IPS-NIHi7 (cell line): ENCODE measurements at regions not wholly inside any gene's neighbourhood (a gene's known extent, or its start where the extent isn't known, plus 50 kb on each side); places are given as distances from the start of the nearest gene placed in this dataset.
"Not testable (repeated sequence)": the region's sequence is repeated elsewhere in the genome, so short reads cannot be mapped to it uniquely, and the experiment has no call there.

ENCODE experiments used
- DNase-seq: peaks from one replicate; pipeline ENCODE4 v3.0.0; 2012; ENCODE audit warnings: mixed read lengths; ENCODE audit errors: extremely low spot score

- no peak for DNase-seq
Measured at GRCh38 chr1:47660622-47661021, 222.8 kb downstream of the FOXD2 start.

- DNase-seq = no peak
Measured at GRCh38 chr1:47661040-47661439, 223.2 kb downstream of the FOXD2 start.

DNA sequence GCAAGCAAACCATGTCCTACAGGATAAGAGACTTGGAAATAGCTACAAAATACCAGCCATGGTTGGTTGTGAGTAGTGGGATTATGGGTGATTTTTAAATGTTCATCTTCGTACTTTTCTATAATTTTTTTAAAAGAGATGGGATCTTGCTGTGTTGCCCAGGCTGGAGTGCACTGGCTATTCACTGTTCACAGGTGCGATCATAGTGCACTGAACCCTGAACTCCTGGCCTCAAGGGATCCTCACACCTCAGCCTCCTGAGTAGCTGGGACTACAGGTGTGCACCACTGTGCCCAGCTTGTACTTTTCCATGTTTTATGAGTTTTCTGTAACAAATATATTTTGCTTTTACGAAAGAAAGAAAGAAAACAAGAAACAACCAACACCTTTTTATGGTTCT lies 224.2 kb downstream of the FOXD2 start:
- no peak for DNase-seq

GRCh38 chr1:47663286-47663685 lies 225.4 kb downstream of the FOXD2 start:
- no peak for DNase-seq

- DNase-seq = no peak
Measured at GRCh38 chr1:47664356-47664755, 226.5 kb downstream of the FOXD2 start.

DNA sequence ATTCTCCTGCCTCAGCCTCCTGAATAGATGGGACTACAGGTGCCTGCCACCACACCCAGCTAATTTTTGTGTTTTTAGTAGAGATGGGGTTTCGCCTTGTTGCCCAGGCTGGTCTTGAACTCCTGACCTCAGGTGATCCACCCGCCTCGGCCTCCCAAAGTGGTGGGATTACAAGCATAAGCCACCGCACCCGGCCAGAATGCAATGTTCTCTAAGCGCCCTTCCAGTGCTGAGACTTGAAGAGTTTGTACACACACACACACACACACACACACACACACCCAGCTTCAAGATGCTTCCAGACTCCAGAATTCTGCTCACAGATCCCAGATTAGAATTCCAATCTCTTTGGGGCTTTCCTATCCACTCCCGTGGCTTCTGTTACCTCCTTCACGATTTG lies 227.1 kb downstream of the FOXD2 start:
- not testable (repeated sequence) for DNase-seq

DNA sequence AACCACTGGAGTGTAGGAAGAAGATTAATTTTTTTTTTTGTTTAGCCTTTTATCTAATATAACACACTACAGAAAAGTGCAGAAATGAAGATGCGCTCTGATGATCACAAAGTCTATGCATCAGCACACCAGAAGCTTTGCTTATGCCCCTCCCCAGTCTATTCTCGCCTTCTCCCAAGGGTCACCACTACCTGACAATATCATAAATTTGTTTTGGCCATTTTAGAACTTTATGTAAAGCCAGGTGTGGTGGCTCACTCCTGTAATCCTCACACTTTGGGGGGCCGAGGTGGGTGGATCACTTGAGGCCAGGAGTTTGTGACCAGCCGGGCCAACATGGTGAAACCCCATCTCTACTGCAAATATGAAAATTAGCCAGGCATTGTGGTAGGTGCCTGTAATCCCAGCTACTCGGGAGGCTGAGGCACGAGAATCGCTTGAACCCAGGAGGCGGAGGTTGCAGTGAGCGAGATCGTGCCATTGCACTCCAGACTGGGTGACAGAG lies 231.3 kb downstream of the FOXD2 start:
- no peak for DNase-seq

- no peak for DNase-seq
Measured at GRCh38 chr1:47672622-47673021, 234.8 kb downstream of the FOXD2 start.

- DNase-seq = no peak
Measured at GRCh38 chr1:47674189-47674588, 236.3 kb downstream of the FOXD2 start.

DNA sequence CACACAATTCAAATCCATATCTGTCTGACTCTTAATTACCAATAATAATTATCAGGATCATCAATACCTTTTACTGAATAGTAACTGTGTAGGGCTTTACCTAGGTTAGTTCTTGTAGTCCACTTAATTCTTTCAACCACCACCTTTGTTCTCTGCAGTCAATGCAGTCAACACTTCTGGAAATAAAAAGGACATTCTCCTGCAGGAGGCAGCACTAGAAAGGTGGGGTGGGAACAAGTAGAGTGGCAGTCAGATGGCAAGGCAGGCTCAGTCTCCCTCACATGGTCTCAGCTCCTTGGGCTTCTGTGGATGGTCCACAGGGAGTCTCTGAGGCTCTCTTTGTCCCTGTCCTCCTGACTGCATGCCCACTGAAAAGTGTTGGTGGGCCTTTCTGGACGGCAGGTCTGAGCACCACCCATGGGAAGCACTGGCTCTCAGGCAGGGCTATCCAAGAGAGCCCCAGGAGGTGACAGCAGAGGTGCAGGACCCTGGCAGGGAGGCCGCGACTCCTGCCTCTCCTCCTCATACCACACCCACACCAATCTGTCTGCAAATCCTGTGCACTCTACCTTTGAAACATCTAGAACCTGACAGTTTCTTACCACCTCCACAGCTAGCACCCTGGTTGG lies 237.3 kb downstream of the FOXD2 start:
- no peak for DNase-seq

GRCh38 chr1:47675721-47676120 lies 237.9 kb downstream of the FOXD2 start:
- no peak for DNase-seq

DNA sequence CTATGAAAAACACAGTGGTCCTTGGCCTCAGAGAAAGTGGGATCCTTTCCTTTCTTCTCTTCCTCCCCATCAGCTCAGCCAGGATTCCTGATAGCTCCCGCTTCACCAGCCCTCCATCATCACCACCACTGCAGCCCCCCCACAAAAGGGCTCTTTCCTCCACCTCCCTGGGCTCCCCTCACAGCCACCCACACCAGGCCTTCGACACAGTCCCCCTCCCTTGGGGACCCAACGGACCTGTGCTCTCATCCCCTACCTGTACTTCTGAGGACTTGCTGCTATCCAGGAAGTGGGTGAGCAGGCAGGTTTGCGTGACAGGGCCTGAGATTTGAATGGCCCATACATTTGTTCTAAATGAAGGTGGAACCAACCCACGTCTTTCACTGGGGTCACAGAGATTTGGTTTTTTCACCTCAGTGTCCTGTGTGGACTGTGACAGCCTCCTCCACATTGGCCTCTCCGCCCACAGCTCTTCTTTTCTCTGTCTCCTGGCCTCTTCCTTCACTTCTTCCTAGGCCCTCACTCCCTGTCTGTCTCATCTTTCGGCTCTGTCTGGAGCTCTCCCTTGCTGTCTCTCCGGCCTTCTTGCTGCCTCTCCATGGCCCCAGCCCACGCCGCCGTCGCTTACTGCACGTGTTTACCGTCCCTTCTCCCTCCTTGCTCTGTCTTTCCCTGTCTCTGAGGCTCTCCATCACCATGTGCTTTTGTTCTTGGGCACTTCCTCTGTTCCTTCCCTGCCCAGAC lies 238.6 kb downstream of the FOXD2 start:
- no peak for DNase-seq

- no peak for DNase-seq
Measured at GRCh38 chr1:47677241-47677940, 239.5 kb downstream of the FOXD2 start.

- no peak for DNase-seq
Measured at GRCh38 chr1:47678464-47678980, 240.7 kb downstream of the FOXD2 start.

GRCh38 chr1:47679301-47679791 lies 241.5 kb downstream of the FOXD2 start:
- no peak for DNase-seq

GRCh38 chr1:47679826-47680225 lies 242.0 kb downstream of the FOXD2 start:
- no peak for DNase-seq

GRCh38 chr1:47680815-47681475 lies 243.1 kb downstream of the FOXD2 start:
- no peak for DNase-seq

- no peak for DNase-seq
Measured at GRCh38 chr1:47681735-47682134, 243.9 kb downstream of the FOXD2 start.

GRCh38 chr1:47682198-47682597 lies 244.4 kb downstream of the FOXD2 start:
- no peak for DNase-seq

DNA sequence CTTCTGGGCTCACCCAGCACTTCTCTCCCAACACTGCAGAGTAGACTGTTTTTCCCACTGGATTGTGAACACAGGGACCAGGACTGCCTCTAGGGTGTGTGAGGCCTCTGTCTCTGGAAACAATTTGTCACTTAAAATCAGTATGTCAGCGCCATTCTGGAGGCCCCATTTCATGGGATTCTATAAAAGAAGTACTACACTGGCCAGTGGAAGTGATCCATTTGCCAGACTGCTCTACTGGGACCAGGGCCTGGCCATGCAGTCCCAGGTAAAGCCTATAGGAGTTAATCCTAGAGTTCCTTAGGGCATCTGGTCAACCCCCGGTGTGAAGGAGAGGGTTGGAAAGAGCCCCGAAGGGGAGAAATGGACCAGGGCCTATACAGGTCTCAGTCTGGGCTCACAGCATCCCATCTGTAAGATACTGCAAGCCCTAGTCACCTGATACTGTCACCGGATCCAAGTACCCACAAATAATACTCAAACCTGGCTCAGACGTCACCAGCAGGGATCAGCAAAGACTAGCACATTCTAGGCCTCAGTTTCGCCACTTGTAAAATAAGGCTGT lies 245.0 kb downstream of the FOXD2 start:
- no peak for DNase-seq

DNA sequence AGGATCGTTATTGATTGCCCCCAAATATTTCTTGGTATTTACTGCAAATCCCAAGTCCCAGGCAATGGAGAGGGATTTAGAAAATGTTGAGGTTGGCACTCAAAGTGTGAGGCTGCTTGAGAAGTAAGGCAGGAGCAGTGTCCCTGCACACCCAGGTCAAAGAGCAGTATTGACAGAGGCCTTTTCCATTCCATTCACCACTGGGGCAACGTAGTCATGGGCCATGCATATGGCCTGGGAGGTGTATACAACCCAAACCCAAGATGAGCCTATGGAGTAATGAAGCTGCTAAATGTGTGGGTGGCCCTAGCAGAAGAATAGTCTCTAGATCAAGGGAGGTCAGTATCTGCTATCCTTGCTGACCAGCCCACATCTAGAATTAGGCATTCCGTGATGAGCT lies 245.6 kb downstream of the FOXD2 start:
- DNase-seq = no peak
